NCI-H2029 treated with DMSO at 0.1 percent for 48 hours (cell line): ENCODE measurements at regions not wholly inside any gene's neighbourhood (a gene's known extent, or its start where the extent isn't known, plus 50 kb on each side); places are given as distances from the start of the nearest gene placed in this dataset.

Experiments
- DNase-seq: peaks from one replicate; lab custom pipeline; 2025; lab: John Stamatoyannopoulos, UW

- DNase-seq, result no peak
Observed at GRCh38 chr11:92663539-92663938, 305.9 kb upstream of the MTNR1B start.

GRCh38 chr11:92667486-92668152 lies 301.8 kb upstream of the MTNR1B start:
- peak; percentile 68 for DNase-seq

GRCh38 chr11:92670308-92670890 lies 299.1 kb upstream of the MTNR1B start:
- DNase-seq, result no peak

GRCh38 chr11:92671081-92671480 lies 298.4 kb upstream of the MTNR1B start:
- no peak for DNase-seq

GRCh38 chr11:92675303-92675702 lies 294.1 kb upstream of the MTNR1B start:
- DNase-seq, result no peak

GRCh38 chr11:92675810-92676209 lies 293.6 kb upstream of the MTNR1B start:
- DNase-seq, result no peak

GRCh38 chr11:92678008-92678611 lies 291.3 kb upstream of the MTNR1B start:
- DNase-seq, result no peak

GRCh38 chr11:92681586-92681985 lies 287.9 kb upstream of the MTNR1B start:
- DNase-seq, result no peak

- no peak for DNase-seq
Observed at GRCh38 chr11:92682136-92682535, 287.3 kb upstream of the MTNR1B start.

GRCh38 chr11:92682952-92683351 lies 286.5 kb upstream of the MTNR1B start:
- no peak for DNase-seq

- no peak for DNase-seq
Observed at GRCh38 chr11:92685049-92685448, 284.4 kb upstream of the MTNR1B start.

GRCh38 chr11:92687724-92688123 lies 281.7 kb upstream of the MTNR1B start:
- no peak for DNase-seq

GRCh38 chr11:92688416-92688815 lies 281.0 kb upstream of the MTNR1B start:
- DNase-seq, result no peak

- no peak for DNase-seq
Observed at GRCh38 chr11:92692826-92693546, 276.5 kb upstream of the MTNR1B start.

- DNase-seq, result no peak
Observed at GRCh38 chr11:92696076-92696475, 273.4 kb upstream of the MTNR1B start.

GRCh38 chr11:92697461-92698312 lies 271.8 kb upstream of the MTNR1B start:
- DNase-seq, result no peak

- no peak for DNase-seq
Observed at GRCh38 chr11:92698742-92699141, 270.7 kb upstream of the MTNR1B start.

- DNase-seq, result no peak
Observed at GRCh38 chr11:92702037-92702804, 267.2 kb upstream of the MTNR1B start.

- DNase-seq, result no peak
Observed at GRCh38 chr11:92702805-92703448, 266.5 kb upstream of the MTNR1B start.

- DNase-seq, result no peak
Observed at GRCh38 chr11:92703449-92703830, 266.0 kb upstream of the MTNR1B start.

- peak; percentile 91 for DNase-seq
Observed at GRCh38 chr11:92707173-92707619, 262.3 kb upstream of the MTNR1B start.
